Ecto neural progenitor cell (in vitro differentiated cells): ENCODE measurements at regions not wholly inside any gene's neighbourhood (a gene's known extent, or its start where the extent isn't known, plus 50 kb on each side); places are given as distances from the start of the nearest gene placed in this dataset.

Source experiments
- DNase-seq: peaks from one replicate; pipeline ENCODE4 v3.0.0-alpha.2; 2018; ENCODE audit warnings: low spot score

- DNase-seq: no peak
These were observed 60.2 kb upstream of the LCORL start for GRCh38 chr4:18081708-18082107.

- DNase-seq: no peak
These were observed 56.3 kb upstream of the LCORL start for GRCh38 chr4:18077808-18078207.

- no peak for DNase-seq
These were observed 54.4 kb upstream of the LCORL start for GRCh38 chr4:18075823-18076433.

DNA sequence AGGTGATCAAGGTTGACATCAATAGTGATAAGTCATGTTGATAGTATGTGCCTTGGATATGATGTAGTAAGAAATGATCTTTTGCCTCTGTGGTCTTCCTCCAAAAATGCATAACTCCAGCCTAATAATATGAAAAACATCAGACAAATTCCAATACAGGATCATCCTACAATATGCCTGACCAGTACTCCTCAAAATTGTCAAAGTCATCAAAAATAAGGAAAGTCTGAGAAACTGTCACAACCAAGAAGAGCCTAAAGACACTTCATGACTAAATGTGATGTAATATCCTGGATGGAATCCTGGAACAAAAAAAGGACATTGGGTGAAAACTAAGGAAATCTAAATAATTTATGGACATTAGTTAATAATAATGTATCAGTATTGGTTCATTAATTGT, 50.3 kb upstream of the LCORL start:
- DNase-seq: no peak
